ENCODE measurements at regions not wholly inside any gene's neighbourhood (a gene's known extent, or its start where the extent isn't known, plus 50 kb on each side); places are given as distances from the start of the nearest gene placed in this dataset.

DNA sequence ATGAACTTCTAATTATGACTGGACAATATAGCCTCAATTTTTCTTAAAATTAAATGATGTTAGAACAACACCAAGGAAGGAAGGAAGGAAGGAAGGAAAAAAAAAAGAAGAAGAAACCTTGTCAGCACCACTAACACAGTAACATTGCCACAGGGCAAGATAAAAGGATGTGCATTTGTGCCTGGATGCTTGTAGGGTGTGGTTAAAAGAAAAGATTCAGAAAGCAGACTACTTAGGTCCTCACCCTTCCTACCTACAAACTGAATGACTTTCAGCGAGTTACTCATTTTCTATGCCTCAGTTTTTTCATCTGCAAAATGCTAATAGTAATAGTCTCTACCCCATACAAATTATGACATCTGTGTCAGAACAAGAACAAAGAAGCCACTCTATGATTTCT is 778.3 kb downstream of the MCTP2 start:
- no peak for DNase-seq (ENCODE audit: low read depth)
- no peak overlapping the region for H3K4me3 ChIP-seq (ENCODE audit: control insufficient read depth, low read depth, low read length)
- no peak for TF ChIP-seq CTCF (IDR thresholded peaks at IDR 0.05; ENCODE audit: control insufficient read depth, insufficient read depth, low read depth, low read length, missing control alignments)

GRCh38 chr15:95013381-95013780 is 782.0 kb downstream of the MCTP2 start:
- no peak for TF ChIP-seq CTCF (IDR thresholded peaks at IDR 0.05; ENCODE audit: control insufficient read depth, insufficient read depth, low read depth, low read length, missing control alignments)
- no peak for DNase-seq (ENCODE audit: low read depth)

DNA sequence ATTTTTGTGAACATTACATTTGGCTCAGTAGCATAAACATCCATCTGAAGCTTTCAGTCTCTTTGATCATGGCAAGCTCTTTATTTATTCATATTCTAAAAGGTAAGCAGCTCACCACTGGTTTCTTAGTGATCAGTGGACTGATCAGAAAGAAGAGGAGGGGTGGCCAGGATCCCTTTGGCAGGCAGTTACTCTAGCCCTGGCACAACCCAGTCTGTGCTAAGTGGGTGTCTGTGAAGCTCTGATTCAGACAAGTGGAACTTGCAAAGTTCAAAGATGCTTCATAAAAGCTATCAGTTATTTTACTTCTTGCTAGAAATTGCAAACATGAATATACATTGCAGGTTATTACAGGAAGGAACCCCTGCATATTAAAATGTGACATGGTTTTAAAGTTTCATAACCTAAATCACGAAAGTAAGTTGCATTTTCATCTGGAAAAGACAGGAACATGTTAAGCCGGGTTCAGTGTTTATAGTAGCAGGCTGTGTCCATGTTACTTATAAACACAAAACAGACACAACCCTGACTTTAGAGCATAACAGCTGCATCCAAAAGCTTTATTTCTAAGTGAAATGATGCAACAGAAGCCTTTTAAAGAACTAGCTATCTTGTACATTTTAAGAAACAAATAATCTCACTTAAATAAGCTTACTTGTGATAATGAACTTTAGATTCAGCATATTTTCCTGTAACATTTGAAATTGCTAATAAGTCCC is 785.3 kb downstream of the MCTP2 start:
- DNase-seq (ENCODE audit: low read depth), result no peak
- no peak for TF ChIP-seq CTCF (IDR thresholded peaks at IDR 0.05; ENCODE audit: control insufficient read depth, insufficient read depth, low read depth, low read length, missing control alignments)
- no peak overlapping the region for H3K4me3 ChIP-seq (ENCODE audit: control insufficient read depth, low read depth, low read length)

More at GRCh38 chr15:95013381-95013780, 782.0 kb downstream of the MCTP2 start:
- no peak overlapping the region for H3K4me3 ChIP-seq (ENCODE audit: control insufficient read depth, low read depth, low read length)

DNA sequence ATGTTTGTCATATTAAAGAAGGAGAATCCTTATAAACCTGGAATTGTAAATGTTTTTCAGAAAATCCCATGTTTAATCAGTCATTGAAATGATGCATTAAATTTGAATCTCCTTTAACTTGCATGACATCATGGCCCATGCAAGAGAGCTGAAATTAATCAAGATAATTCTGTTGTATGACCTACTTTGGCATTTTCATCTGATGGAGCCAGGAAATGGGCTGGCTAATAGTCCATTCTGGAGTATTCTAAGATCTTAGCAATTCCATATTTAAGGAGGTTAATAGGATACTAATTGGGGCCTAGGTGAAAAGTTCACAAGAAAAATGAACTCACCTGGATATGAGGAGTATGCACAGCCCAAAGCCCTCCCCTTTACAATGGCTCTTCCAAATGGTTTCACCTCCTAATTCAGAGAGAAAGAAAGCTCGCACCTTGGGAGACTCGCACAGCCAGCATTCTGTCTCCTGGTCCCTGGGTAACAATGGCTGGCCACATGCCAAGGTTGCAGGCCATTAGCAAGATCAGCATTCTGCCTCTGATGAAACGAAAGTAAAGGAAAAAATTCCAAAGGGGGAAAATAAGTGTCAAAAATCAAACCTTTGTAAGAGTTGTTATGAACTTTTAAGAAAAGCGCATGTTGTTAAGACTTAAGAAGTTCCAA is 786.4 kb downstream of the MCTP2 start:
- DNase-seq (ENCODE audit: low read depth), result no peak
- TF ChIP-seq CTCF (IDR thresholded peaks at IDR 0.05; ENCODE audit: control insufficient read depth, insufficient read depth, low read depth, low read length, missing control alignments), result no peak

GRCh38 chr15:95018888-95019545 is 787.7 kb downstream of the MCTP2 start:
- H3K4me3 ChIP-seq (ENCODE audit: control insufficient read depth, low read depth, low read length), result no peak overlapping the region
- no peak for TF ChIP-seq CTCF (IDR thresholded peaks at IDR 0.05; ENCODE audit: control insufficient read depth, insufficient read depth, low read depth, low read length, missing control alignments)
- no peak for DNase-seq (ENCODE audit: low read depth)

More for the DNA sequence above, 786.4 kb downstream of the MCTP2 start:
- H3K4me3 ChIP-seq (ENCODE audit: control insufficient read depth, low read depth, low read length), result no peak overlapping the region

- no peak for TF ChIP-seq CTCF (IDR thresholded peaks at IDR 0.05; ENCODE audit: control insufficient read depth, insufficient read depth, low read depth, low read length, missing control alignments)
- H3K4me3 ChIP-seq (ENCODE audit: control insufficient read depth, low read depth, low read length), result no peak overlapping the region
- DNase-seq (ENCODE audit: low read depth), result no peak
These were observed 788.5 kb downstream of the MCTP2 start for GRCh38 chr15:95019907-95020306.

Measured in AG09309 (cell line).